OCI-LY1 (cell line): ENCODE measurements at regions not wholly inside any gene's neighbourhood (a gene's known extent, or its start where the extent isn't known, plus 50 kb on each side); places are given as distances from the start of the nearest gene placed in this dataset.

Experiments
- H2AFZ ChIP-seq: fragments of 200-600 bp; sonication (generic), shearing (Covaris generic); 2 replicates; pipeline ENCODE4 v1.6.0; 2014; ENCODE audit warnings: antibody characterized with exemption, mild to moderate bottlenecking, low read length
- H3F3A ChIP-seq: fragments of 200-600 bp; sonication (generic), shearing (Covaris generic); 2 replicates; pipeline ENCODE4 v1.6.0; 2014; ENCODE audit warnings: mild to moderate bottlenecking, antibody characterized with exemption, low read length, moderate library complexity; ENCODE audit not compliant: insufficient read depth
- H3K27ac ChIP-seq: fragments of 200-600 bp; sonication (generic); 2 replicates; pipeline ENCODE4 v1.5.1; 2014; ENCODE audit warnings: low read length, mixed run types, mild to moderate bottlenecking, low read depth; ENCODE audit not compliant: poor library complexity, severe bottlenecking
- H3K27me3 ChIP-seq: fragments of 200-600 bp; sonication (generic); 2 replicates; pipeline ENCODE4 v1.6.0; 2014; ENCODE audit warnings: antibody characterized with exemption, mild to moderate bottlenecking, low read length, moderate library complexity; ENCODE audit not compliant: insufficient read depth
- H3K36me3 ChIP-seq: fragments of 200-600 bp; sonication (generic); 2 replicates; pipeline ENCODE4 v1.6.1; 2014; ENCODE audit warnings: mild to moderate bottlenecking, antibody characterized with exemption, low read length, moderate library complexity, mixed read lengths; ENCODE audit not compliant: insufficient read depth
- H3K4me1 ChIP-seq: fragments of 200-600 bp; sonication (generic); 2 replicates; pipeline ENCODE4 v1.5.1; 2014; ENCODE audit warnings: mild to moderate bottlenecking, low read length, moderate library complexity; ENCODE audit not compliant: insufficient read depth, severe bottlenecking
- H3K4me2 ChIP-seq: fragments of 200-600 bp; sonication (generic), shearing (Covaris generic); 2 replicates; pipeline ENCODE4 v1.6.1; 2014; ENCODE audit warnings: low read length
- H3K4me3 ChIP-seq: fragments of 200-600 bp; sonication (generic); 2 replicates; pipeline ENCODE4 v1.5.1; 2014; ENCODE audit warnings: low read length, low read depth, mild to moderate bottlenecking, mixed read lengths; ENCODE audit not compliant: poor library complexity, severe bottlenecking
- H3K79me2 ChIP-seq: fragments of 200-600 bp; shearing (Covaris generic); 2 replicates; pipeline ENCODE4 v1.6.1; 2016; ENCODE audit warnings: mixed run types, low read length, mixed read lengths; ENCODE audit not compliant: insufficient read depth
- H3K9ac ChIP-seq: fragments of 200-600 bp; sonication (generic), shearing (Covaris generic); 2 replicates; pipeline ENCODE4 v1.6.1; 2014; ENCODE audit warnings: mild to moderate bottlenecking, low read length, mixed read lengths
- H3K9me2 ChIP-seq: fragments of 200-600 bp; sonication (generic), shearing (Covaris generic); 2 replicates; pipeline ENCODE4 v1.6.1; 2014; ENCODE audit warnings: low read depth, mild to moderate bottlenecking, low read length, mixed read lengths
- H3K9me3 ChIP-seq: fragments of 200-600 bp; shearing (Covaris generic); 2 replicates; pipeline ENCODE4 v1.6.1; 2014; ENCODE audit warnings: low read length, mixed read lengths
- H4K20me1 ChIP-seq: fragments of 200-600 bp; sonication (generic), shearing (Covaris generic); 2 replicates; pipeline ENCODE4 v1.6.0; 2016; ENCODE audit warnings: mild to moderate bottlenecking, low read length; ENCODE audit not compliant: insufficient read depth
- EZH2 ChIP-seq: fragments of 200-600 bp; sonication (generic), shearing (Covaris generic); IDR thresholded peaks from 2 replicates; pipeline ENCODE4 v1.8.0; 2017; ENCODE audit warnings: borderline replicate concordance, mixed run types, mild to moderate bottlenecking, antibody characterized with exemption, low read length, moderate library complexity, mixed read lengths
- TF ChIP-seq, protein P1 (sequence below): fragments of 200-600 bp; sonication (generic), shearing (Covaris generic); IDR thresholded peaks from 2 replicates; pipeline ENCODE4 v1.5.1; 2017; ENCODE audit warnings: mild to moderate bottlenecking, antibody characterized with exemption, low read length, moderate library complexity, mixed read lengths

DNA sequence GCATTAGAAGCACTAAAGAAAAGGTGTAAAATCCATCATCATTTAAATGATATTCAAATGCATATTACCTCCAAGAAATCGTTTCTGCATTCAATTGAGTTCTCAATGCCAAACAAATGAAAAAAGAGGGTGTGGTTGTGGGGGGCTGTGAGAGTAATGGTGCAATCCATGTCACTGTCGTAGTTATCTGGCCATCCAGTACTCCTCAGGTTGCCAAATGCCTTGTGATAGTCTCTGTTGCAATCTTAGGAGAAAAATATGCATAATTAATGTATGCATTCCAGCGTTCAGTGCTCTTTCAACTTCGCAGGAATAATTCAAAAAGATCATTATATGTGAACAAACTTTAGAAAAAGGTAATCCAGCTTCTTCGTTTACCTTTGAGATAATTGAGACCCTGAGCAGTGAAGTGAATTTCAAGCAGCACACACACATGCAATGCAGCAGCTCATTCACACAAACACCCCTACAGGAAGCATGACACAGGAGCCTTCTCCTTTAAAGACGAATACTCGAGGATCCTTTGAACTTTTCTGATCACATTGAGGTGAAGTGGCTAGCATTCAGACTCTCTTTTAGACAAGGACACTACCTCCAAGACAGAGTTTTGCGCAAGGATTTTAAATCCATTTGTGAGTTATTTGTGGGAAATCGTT is 73.4 kb downstream of the OR13A1 start:
- no peaks in the 10 kb centered on the region for H3K9me2 ChIP-seq
- peak overlapping the region; percentile 94; the same call in 1 of the 2 replicates for H2AFZ ChIP-seq

DNA sequence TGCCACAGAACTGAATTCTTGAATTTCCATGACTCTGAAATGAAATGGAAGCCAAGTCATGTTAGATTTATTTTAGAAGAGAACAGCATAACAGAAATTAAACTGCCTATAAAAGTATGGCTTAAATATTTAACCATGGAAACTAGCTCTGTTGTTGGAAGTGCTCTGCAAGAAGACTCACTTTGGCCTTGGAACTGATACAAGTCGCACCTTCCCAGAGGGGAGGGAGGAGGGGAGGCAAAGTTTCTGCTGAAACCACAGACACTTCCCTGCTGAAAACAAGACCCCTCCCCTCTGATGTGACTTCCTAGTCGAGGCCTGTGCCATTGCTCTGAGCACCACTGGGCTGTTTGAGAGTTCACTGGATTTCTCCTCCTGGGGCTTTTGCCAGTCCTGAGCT is 72.1 kb downstream of the OR13A1 start:
- TF ChIP-seq, protein P1, sequence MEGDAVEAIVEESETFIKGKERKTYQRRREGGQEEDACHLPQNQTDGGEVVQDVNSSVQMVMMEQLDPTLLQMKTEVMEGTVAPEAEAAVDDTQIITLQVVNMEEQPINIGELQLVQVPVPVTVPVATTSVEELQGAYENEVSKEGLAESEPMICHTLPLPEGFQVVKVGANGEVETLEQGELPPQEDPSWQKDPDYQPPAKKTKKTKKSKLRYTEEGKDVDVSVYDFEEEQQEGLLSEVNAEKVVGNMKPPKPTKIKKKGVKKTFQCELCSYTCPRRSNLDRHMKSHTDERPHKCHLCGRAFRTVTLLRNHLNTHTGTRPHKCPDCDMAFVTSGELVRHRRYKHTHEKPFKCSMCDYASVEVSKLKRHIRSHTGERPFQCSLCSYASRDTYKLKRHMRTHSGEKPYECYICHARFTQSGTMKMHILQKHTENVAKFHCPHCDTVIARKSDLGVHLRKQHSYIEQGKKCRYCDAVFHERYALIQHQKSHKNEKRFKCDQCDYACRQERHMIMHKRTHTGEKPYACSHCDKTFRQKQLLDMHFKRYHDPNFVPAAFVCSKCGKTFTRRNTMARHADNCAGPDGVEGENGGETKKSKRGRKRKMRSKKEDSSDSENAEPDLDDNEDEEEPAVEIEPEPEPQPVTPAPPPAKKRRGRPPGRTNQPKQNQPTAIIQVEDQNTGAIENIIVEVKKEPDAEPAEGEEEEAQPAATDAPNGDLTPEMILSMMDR, result no peak
- no peak for TF ChIP-seq EZH2
- H2AFZ ChIP-seq, result no peak overlapping the region

More for the DNA sequence above, 73.4 kb downstream of the OR13A1 start:
- Histone ChIP-seq H3K27me3 (no peaks in the 10 kb centered on the region), H3K4me1 (peaks cover 20% of the 10 kb centered on the region), H4K20me1 (no peaks in the 10 kb centered on the region), H3K79me2 (no peaks in the 10 kb centered on the region), H3K36me3 (no peaks in the 10 kb centered on the region; the same call in 1 of the 2 replicates), H3K4me2 (no peak overlapping the region), H3F3A (no peaks in the 10 kb centered on the region), H3K27ac (no peak overlapping the region), H3K9me3 (no peaks in the 10 kb centered on the region), H3K9ac (no peak overlapping the region), H3K4me3 (no peak overlapping the region)
- TF ChIP-seq EZH2, result no peak
- TF ChIP-seq, protein P1, result no peak

DNA sequence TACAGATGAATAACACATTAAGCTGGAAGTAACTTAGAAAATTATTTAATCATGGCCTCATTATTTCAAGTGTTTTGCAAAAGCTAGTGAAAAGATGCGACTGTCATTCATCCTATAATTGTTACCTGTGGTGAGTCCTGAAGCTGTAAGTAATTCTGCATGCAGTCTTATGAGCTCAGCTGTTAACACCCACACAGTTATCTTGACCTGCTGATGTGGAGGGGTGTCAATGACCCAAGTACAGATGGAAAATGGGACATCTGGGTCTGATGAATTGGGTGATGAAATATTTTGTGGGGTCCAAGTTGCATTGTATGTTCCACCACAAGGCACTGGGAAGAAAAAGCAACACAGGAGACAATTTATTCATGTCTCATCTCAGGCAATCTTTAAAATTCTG is 68.9 kb downstream of the OR13A1 start:
- Histone ChIP-seq H3K36me3 (no peaks in the 10 kb centered on the region; the same call in 1 of the 2 replicates), H3K79me2 (no peaks in the 10 kb centered on the region), H4K20me1 (no peaks in the 10 kb centered on the region), H3K4me1 (peaks cover 19% of the 10 kb centered on the region), H3K27ac (no peak overlapping the region), H3K9me2 (no peaks in the 10 kb centered on the region), H3K4me3 (no peak overlapping the region), H3K4me2 (no peak overlapping the region), H3K9ac (no peak overlapping the region), H3K9me3 (peaks cover 5% of the 10 kb centered on the region), H3F3A (no peaks in the 10 kb centered on the region), H3K27me3 (no peaks in the 10 kb centered on the region), H2AFZ (no peak overlapping the region)
- TF ChIP-seq, protein P1, result no peak
- no peak for TF ChIP-seq EZH2

More for the DNA sequence above, 72.1 kb downstream of the OR13A1 start:
- H3K9me3 ChIP-seq, result no peaks in the 10 kb centered on the region
- no peaks in the 10 kb centered on the region for H3F3A ChIP-seq
- H3K27ac ChIP-seq, result no peak overlapping the region
- no peak overlapping the region for H3K4me3 ChIP-seq
- no peak overlapping the region for H3K9ac ChIP-seq
- peaks cover 20% of the 10 kb centered on the region for H3K4me1 ChIP-seq
- H4K20me1 ChIP-seq, result no peaks in the 10 kb centered on the region
- no peaks in the 10 kb centered on the region for H3K9me2 ChIP-seq
- H3K27me3 ChIP-seq, result no peaks in the 10 kb centered on the region
- H3K36me3 ChIP-seq, result no peaks in the 10 kb centered on the region; the same call in 1 of the 2 replicates
- no peaks in the 10 kb centered on the region for H3K79me2 ChIP-seq
- no peak overlapping the region for H3K4me2 ChIP-seq
